ENCODE measurements at regions not wholly inside any gene's neighbourhood (a gene's known extent, or its start where the extent isn't known, plus 50 kb on each side); places are given as distances from the start of the nearest gene placed in this dataset.

GRCh38 chr4:19693936-19694570 is 557.7 kb upstream of the SLIT2 start:
- Histone ChIP-seq H3K4me2 (replicated peaks; ENCODE audit: extremely low read depth, low read length, poor library complexity, severe bottlenecking) (no peak overlapping the region), H3K27ac (ENCODE audit: low read depth in 1 of 2, low read length in 2 of 2) (no peak overlapping the region), H4K20me1 (ENCODE audit: insufficient read depth, low read length) (no peaks in the 10 kb centered on the region), H3K27me3 (ENCODE audit: control insufficient read depth in 2 of 2, insufficient read depth in 2 of 2, low read length in 2 of 2) (no peaks in the 10 kb centered on the region), H2AFZ (ENCODE audit: insufficient read depth, low read depth, low read length, poor library complexity, severe bottlenecking) (no peak overlapping the region), H3K9me3 (replicated peaks in 1 of 2; ENCODE audit: control insufficient read depth in 1 of 2, insufficient read depth in 1 of 2, low read length in 2 of 2) (no peaks in the 10 kb centered on the region), H3K4me1 (ENCODE audit: control insufficient read depth in 1 of 2, insufficient read depth in 2 of 2, low read length in 2 of 2) (no peaks in the 10 kb centered on the region), H3K36me3 (replicated peaks in 1 of 2; ENCODE audit: control insufficient read depth in 1 of 2, insufficient read depth in 2 of 2, low read length in 2 of 2) (no peaks in the 10 kb centered on the region), H3K79me2 (ENCODE audit: insufficient read depth, low read length) (no peaks in the 10 kb centered on the region), H3K4me3 (replicated peaks in 1 of 3; ENCODE audit: low read depth in 2 of 3, low read length in 3 of 3) (no peak overlapping the region), H3K9ac (ENCODE audit: insufficient read depth, low read length, poor library complexity, severe bottlenecking) (no peak overlapping the region)
- Mint-ChIP-seq H3K9me3 (peaks cover 0 to 2% (median 0%) of the 10 kb centered on the region in 7 donors), H3K36me3 (no peaks in the 10 kb centered on the region), H3K4me3 (no peak overlapping the region), H3K27me3 (ENCODE audit: low read depth in 3 of 3) (no peaks in the 10 kb centered on the region), H3K4me1 (no peaks in the 10 kb centered on the region), H3K27ac (no peak overlapping the region)
- TF ChIP-seq CTCF (IDR thresholded peaks at IDR 0.05) = no peak
- 0% methylated on average over 4 of the region's 5 CpGs for WGBS (ENCODE audit: insufficient coverage)
- no peak for DNase-seq
- intact Hi-C loops (cut with micrococcal nuclease) = no loop called here

- Histone ChIP-seq H3K4me2 (replicated peaks; ENCODE audit: extremely low read depth, low read length, poor library complexity, severe bottlenecking) (no peak overlapping the region), H3K27me3 (ENCODE audit: control insufficient read depth in 2 of 2, insufficient read depth in 2 of 2, low read length in 2 of 2) (no peaks in the 10 kb centered on the region), H3K4me1 (ENCODE audit: control insufficient read depth in 1 of 2, insufficient read depth in 2 of 2, low read length in 2 of 2) (no peaks in the 10 kb centered on the region), H3K9ac (ENCODE audit: insufficient read depth, low read length, poor library complexity, severe bottlenecking) (no peak overlapping the region), H3K9me3 (replicated peaks in 1 of 2; ENCODE audit: control insufficient read depth in 1 of 2, insufficient read depth in 1 of 2, low read length in 2 of 2) (no peaks in the 10 kb centered on the region), H3K4me3 (replicated peaks in 1 of 3; ENCODE audit: low read depth in 2 of 3, low read length in 3 of 3) (no peak overlapping the region), H3K36me3 (replicated peaks in 1 of 2; ENCODE audit: control insufficient read depth in 1 of 2, insufficient read depth in 2 of 2, low read length in 2 of 2) (no peaks in the 10 kb centered on the region), H4K20me1 (ENCODE audit: insufficient read depth, low read length) (no peaks in the 10 kb centered on the region), H2AFZ (ENCODE audit: insufficient read depth, low read depth, low read length, poor library complexity, severe bottlenecking) (no peak overlapping the region), H3K79me2 (ENCODE audit: insufficient read depth, low read length) (no peaks in the 10 kb centered on the region), H3K27ac (ENCODE audit: low read depth in 1 of 2, low read length in 2 of 2) (no peak overlapping the region)
- no peak for TF ChIP-seq CTCF (IDR thresholded peaks at IDR 0.05)
- Mint-ChIP-seq H3K4me3 (no peak overlapping the region), H3K27ac (no peak overlapping the region), H3K27me3 (ENCODE audit: low read depth in 3 of 3) (no peaks in the 10 kb centered on the region), H3K4me1 (no peaks in the 10 kb centered on the region), H3K36me3 (no peaks in the 10 kb centered on the region), H3K9me3 (no peaks in the 10 kb centered on the region)
- intact Hi-C loops (cut with micrococcal nuclease) = no loop called here
- 100% methylated on average over 1 of the region's 3 CpGs for WGBS (ENCODE audit: insufficient coverage)
- DNase-seq = no peak
Measured at GRCh38 chr4:19689511-19689910, 562.2 kb upstream of the SLIT2 start.
